HG03565 (cell line): ENCODE measurements at regions not wholly inside any gene's neighbourhood (a gene's known extent, or its start where the extent isn't known, plus 50 kb on each side); places are given as distances from the start of the nearest gene placed in this dataset.

Experiments
- ATAC-seq: cut with Tn5 transposase; IDR thresholded peaks from one replicate; pipeline ENCODE4 v1.9.1; 2021; ENCODE audit warnings: mild to moderate bottlenecking, moderate library complexity; ENCODE audit not compliant: unreplicated experiment

DNA sequence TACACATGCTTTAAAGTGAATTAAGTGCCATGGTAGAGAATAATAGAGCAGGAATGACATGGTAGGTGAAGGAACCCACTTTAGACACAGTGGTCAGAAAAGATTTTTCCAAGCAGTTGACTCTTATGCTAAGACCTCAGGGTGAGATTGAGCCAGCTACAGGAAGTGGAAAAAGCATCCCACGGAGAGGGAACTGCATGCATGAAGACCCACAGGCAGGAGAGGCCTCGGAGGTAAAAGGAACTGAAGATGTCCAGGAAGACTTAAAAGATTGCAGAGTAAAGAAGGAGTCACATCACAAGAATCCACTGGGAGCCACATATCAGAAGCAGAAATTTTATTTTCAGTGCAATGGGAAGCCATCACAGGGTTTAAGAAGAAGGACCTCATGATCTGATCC is 499.2 kb upstream of the FAM98A start:
- ATAC-seq, result no peak

DNA sequence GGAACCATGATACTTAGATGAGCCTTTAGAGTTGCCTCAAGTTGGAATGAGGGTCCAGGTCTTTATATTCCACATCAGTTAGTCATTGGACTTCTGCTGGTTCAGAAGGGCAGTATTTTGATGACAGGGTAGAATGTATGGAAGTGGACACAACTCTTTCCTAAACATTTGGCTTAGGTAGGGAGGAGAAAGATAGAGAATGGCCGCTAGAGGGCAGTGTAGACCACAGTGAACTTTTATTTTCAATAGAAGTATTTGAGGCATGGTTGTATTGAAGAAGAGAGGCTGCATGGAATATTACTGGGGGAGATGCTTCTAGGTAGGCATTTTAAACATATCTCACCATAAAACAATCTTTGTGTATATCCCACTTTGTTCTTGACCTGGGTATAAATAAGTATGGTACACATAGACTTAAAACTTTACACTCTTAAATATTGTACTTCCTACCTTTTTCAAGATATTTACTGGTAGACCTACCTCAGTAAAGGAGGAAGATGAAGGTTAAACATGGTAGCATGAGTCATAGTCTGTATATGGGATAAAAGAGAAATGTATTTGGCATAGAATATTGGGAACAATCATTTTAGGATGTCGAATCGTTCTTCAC is 497.6 kb upstream of the FAM98A start:
- ATAC-seq, result peak; percentile 66

GRCh38 chr2:34093790-34094189 is 494.7 kb upstream of the FAM98A start:
- no peak for ATAC-seq

DNA sequence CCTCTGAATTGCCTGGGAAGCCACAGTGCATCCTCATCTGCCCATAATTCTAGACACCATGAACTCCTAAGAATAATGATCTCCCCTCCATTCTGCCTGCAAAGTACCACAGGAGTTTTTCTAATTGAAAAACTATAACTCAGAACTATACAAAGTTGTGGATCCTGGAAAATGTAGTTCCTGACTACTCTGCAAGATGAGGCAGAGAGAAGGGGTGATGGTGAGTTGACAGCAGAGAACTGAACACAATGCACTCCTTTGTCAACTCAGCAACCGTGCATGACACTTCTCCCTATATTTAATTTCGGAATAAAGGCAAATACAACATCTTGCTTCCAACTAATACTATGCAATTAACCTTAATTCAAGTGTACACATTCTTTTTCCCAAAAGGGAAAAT is 471.1 kb upstream of the FAM98A start:
- no peak for ATAC-seq

DNA sequence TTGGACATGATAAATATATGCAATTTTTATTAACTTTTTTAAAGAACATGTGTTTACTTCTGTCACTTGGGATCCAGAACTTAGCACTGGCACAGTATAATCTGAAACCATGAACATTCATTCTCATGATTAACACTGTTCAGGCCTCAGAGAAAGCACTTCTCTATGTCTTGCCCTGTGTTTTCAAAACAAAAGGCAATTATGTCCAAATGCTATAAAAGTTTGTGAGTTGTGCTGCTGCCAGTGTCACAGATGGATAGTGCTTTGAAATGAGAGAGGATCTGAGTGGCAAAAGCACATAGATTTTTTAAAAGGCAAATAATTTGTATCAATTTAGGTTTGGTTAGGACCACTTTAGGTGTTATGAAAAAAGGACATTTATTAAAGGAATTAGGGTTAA is 470.5 kb upstream of the FAM98A start:
- no peak for ATAC-seq

GRCh38 chr2:34050413-34050812 is 451.3 kb upstream of the FAM98A start:
- ATAC-seq, result no peak

GRCh38 chr2:34045101-34045655 is 446.1 kb upstream of the FAM98A start:
- no peak for ATAC-seq

DNA sequence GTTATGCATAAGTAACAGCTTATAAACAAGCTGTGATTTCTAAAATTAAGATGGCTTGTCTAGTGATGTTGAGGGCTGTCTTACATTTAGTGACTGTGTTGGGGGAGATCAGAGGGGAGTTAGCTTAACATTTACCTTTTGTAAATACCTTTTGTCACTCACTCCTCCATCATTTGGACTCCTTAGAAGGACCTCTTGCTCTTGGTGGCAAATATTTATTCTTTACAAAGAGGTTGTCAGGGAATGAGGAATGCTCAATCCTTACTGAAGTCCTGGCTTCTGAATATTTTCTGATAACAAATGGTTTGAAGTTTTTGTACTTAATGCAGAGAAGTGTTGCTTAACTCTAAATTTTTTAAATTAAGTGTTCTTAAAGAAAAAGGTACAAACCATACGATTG is 438.8 kb upstream of the FAM98A start:
- no peak for ATAC-seq

- ATAC-seq, result no peak
These were observed 438.1 kb upstream of the FAM98A start for GRCh38 chr2:34037157-34037556.

GRCh38 chr2:34031097-34031496 is 432.0 kb upstream of the FAM98A start:
- ATAC-seq, result no peak

DNA sequence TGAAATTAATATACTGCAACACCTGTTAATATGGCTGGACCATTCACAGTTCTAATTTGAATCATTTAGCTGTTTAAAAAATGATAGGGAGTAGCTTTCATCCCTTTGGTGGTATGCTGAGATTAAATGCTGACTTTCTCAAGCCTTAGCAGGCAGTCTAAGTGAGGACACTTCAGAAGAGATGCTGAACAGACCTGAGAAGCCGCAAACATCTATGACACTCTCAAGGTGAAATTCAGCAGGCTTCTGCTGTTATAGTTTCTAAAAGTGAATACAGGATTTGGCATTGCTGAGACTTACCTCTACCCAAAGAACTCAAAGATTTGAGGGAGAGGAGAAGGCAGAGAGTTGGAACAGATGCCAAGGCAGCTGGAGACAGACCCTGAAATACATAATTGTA is 431.2 kb upstream of the FAM98A start:
- no peak for ATAC-seq

GRCh38 chr2:34029073-34029472 is 430.0 kb upstream of the FAM98A start:
- no peak for ATAC-seq

- no peak for ATAC-seq
These were observed 426.1 kb upstream of the FAM98A start for GRCh38 chr2:34025196-34025595.

DNA sequence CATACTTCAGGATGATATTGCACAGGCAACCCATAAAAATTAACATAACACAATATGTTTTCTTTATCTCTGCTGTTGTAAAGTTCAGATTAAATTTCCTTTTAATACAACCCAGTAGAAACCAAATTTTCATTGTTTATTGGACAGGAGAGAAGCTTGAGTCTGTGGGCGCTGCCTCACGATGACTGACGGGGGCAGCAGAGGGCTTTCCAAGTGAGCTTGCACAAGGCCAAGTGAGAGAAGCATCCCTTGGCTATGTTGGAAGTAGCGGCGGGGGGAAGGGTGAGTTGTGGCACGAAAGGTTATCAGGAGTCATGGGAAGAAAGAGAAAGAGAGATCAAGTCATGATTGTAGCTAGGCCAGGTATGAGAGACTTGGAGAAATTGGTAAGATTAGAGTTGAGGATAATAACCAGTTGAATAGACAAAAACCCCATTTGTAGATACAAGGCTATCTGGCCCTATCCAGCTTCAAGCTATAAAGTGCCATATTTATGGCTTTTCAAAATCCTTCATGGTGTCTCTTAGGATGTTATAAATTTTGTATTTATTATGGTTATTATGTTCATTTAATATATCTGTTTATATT is 413.7 kb upstream of the FAM98A start:
- ATAC-seq, result peak; percentile 81

GRCh38 chr2:34011684-34012083 is 412.6 kb upstream of the FAM98A start:
- ATAC-seq, result no peak

GRCh38 chr2:34005901-34006300 is 406.8 kb upstream of the FAM98A start:
- ATAC-seq, result no peak

- ATAC-seq, result no peak
These were observed 405.8 kb upstream of the FAM98A start for GRCh38 chr2:34004936-34005335.

GRCh38 chr2:34003795-34004194 is 404.7 kb upstream of the FAM98A start:
- ATAC-seq, result no peak

DNA sequence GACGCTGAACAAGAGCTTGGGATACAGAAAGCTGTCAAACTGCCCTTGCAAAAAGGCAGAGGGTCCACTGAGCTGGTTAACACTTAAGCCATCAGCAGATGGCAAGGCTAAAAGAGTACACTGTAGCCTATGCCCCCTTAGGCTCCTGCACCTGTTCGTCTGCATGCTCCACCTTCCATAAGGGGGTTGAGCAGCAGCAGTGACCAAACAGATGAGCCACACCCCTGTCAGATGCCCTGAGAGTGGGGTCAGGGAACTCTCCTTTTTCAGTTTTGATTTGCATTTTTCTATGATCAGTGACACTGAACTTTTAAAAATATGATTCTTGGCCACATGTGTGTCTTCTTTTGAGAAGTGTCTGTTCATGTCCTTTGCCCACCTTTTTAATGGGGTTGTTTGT is 402.5 kb upstream of the FAM98A start:
- ATAC-seq, result no peak

DNA sequence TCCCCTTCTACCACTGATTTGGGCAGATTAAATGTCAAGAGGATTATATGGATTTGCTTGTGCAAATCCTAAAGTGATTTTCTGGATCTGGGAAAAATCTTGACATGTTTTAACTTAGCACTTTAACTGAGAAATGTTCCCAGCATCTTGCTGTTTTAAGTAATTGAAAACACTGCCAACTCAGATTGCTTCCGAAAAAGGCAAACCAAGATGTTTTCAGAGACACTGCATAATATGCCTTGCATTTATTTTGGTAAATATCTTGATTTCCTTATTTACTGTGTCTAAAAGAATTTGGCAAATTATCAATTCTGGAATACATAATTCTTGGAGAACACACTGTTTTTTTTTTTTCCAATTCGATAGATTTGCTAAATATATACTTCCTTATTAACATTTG is 385.0 kb upstream of the FAM98A start:
- no peak for ATAC-seq

DNA sequence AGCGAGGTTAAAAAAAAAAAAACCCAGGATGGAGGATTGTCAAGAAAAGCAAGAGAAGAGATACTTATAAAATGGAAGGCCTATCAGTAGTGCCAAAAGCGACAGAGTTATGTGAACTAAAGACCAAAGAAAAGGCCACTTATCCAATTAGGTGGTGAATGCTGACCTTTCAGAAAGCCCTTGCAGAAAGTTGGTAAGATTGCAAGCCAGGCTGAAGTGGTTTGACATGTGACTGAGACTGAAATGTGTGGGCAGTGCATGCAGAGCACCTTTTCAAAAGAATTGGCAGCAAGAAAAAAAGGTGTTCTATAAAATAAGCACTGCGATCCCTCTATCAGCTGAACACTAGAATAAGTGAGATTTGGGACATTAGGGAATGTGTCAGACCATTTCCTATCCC is 379.4 kb upstream of the FAM98A start:
- ATAC-seq, result no peak

DNA sequence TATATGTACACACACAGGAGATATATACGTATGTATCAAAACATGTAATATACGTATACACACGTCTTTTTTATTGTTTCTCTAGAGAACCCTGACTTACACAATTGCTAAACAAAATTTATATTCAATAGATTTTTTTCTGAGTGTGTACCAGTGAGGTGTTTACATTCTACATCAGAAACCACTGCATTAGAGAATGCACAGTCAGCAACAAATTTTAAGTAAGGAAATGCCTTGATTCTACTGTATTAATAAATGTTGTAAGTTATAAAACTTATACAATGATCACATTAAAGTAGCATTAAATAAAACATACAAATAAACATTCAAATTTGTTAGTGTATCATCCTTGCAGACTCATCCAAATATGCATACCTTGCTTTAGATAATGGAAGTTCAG is 376.4 kb upstream of the FAM98A start:
- no peak for ATAC-seq

DNA sequence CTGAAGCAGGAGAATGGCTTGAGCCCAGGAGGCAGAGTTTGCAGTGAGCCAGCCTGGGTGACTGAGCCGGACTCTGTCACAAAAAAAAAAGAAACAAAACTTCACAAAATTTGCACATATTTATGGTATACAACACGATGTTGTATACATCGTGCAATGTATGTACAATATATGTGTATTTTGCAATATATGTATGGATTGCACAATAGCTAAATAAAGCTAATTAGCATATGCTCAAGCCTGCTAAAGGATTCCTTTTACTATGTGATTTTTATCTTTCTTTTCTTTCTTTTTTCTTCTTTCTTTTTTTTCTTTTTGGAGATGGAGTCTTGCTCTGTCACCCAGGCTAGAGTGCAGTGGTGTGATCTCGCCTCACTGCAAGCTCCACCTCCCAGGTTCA is 368.0 kb upstream of the FAM98A start:
- no peak for ATAC-seq
